SU-DHL-6 (cell line): ENCODE measurements at regions not wholly inside any gene's neighbourhood (a gene's known extent, or its start where the extent isn't known, plus 50 kb on each side); places are given as distances from the start of the nearest gene placed in this dataset.

Source experiments
- H2AFZ ChIP-seq: fragments of 200-600 bp; sonication (generic); 2 replicates; pipeline ENCODE4 v1.6.1; 2014; ENCODE audit warnings: low read depth, mild to moderate bottlenecking, moderate library complexity, mixed read lengths, antibody characterized with exemption, low read length; ENCODE audit not compliant: severe bottlenecking
- H3F3A ChIP-seq: fragments of 200-600 bp; shearing (Covaris generic); 2 replicates; pipeline ENCODE4 v1.6.0; 2016; ENCODE audit warnings: antibody characterized with exemption, mild to moderate bottlenecking; ENCODE audit not compliant: insufficient read depth
- H3K27ac ChIP-seq: fragments of 200-600 bp; sonication (generic); 2 replicates; pipeline ENCODE4 v1.5.1; 2016; ENCODE audit warnings: low read depth, mild to moderate bottlenecking, low read length, moderate library complexity, mixed read lengths
- H3K27me3 ChIP-seq: fragments of 200-600 bp; sonication (generic), shearing (Covaris generic); 2 replicates; pipeline ENCODE4 v1.6.0; 2014; ENCODE audit warnings: mild to moderate bottlenecking, low read length
- H3K36me3 ChIP-seq: fragments of 200-600 bp; sonication (generic); 2 replicates; pipeline ENCODE4 v1.6.1; 2014; ENCODE audit warnings: mild to moderate bottlenecking, low read length, mixed read lengths
- H3K4me2 ChIP-seq: fragments of 300-600, 200-600 bp; shearing (Covaris generic), sonication (generic); 2 replicates; pipeline ENCODE4 v1.6.0; 2014; ENCODE audit warnings: low read length, low read depth, mild to moderate bottlenecking; ENCODE audit not compliant: poor library complexity, severe bottlenecking
- H3K4me3 ChIP-seq: fragments of 200-600 bp; sonication (generic); 2 replicates; pipeline ENCODE4 v1.5.1; 2014; ENCODE audit warnings: antibody characterized with exemption, low read length, mild to moderate bottlenecking, mixed read lengths; ENCODE audit not compliant: insufficient read depth, poor library complexity, severe bottlenecking
- H3K79me2 ChIP-seq: fragments of 200-600 bp; sonication (generic); 2 replicates; pipeline ENCODE4 v1.6.1; 2014; ENCODE audit warnings: mild to moderate bottlenecking, low read length, moderate library complexity; ENCODE audit not compliant: insufficient read depth
- H3K9ac ChIP-seq: fragments of 200-600 bp; sonication (generic); 2 replicates; pipeline ENCODE4 v1.7.0; 2014; ENCODE audit warnings: mild to moderate bottlenecking, low read length
- H3K9me2 ChIP-seq: fragments of 200-600 bp; sonication (generic); replicated peaks from 2 replicates; pipeline ENCODE4 v1.6.1; 2014; ENCODE audit warnings: low read length; ENCODE audit not compliant: insufficient read depth
- H3K9me3 ChIP-seq: fragments of 200-600 bp; sonication (generic); 2 replicates; pipeline ENCODE4 v1.6.1; 2014; ENCODE audit warnings: low read length, mixed read lengths; ENCODE audit not compliant: insufficient read depth
- H4K20me1 ChIP-seq: fragments of 200-600 bp; sonication (generic); 2 replicates; pipeline ENCODE4 v1.6.1; 2014; ENCODE audit warnings: low read depth, mild to moderate bottlenecking, antibody characterized with exemption, low read length, moderate library complexity, mixed read lengths
- CTCF ChIP-seq: fragments of 200-600 bp; sonication (generic); IDR thresholded peaks from one replicate; pipeline ENCODE4 v1.5.1; 2017; ENCODE audit warnings: antibody characterized with exemption, mild to moderate bottlenecking, low read length, moderate library complexity; ENCODE audit not compliant: insufficient read depth, poor library complexity, severe bottlenecking
- EZH2phosphoT487 ChIP-seq: fragments of 200-600 bp; sonication (generic), shearing (Covaris generic); conservative IDR thresholded peaks from 2 replicates; pipeline ENCODE4 v1.6.1; 2018; ENCODE audit warnings: mild to moderate bottlenecking, antibody characterized with exemption, low read length, moderate library complexity, mixed read lengths

DNA sequence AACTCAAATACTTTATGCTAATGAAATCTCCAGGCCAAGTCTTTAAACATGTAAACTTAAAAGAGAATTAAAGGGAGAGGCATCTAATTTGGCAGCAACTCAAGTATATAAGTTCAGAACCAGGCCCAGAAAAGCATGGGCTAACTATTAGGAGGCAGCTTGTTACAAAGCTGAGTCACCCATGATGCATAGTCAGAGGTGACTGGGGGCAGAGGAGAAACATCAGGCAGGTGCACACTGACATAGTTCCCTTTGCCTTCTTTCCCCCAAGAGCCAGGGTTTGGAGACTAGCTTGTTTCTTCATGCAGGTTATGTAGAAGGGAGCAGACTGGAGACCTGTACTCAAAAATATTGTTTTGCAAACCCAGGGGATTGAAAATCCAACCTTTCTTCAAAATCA is 619.0 kb downstream of the SOX6 start:
- no peaks in the 10 kb centered on the region for H3K79me2 ChIP-seq
- no peaks in the 10 kb centered on the region for H3K36me3 ChIP-seq
- no peaks in the 10 kb centered on the region for H3F3A ChIP-seq
- H3K4me3 ChIP-seq, result no peak overlapping the region
- H3K9me3 ChIP-seq, result no peaks in the 10 kb centered on the region
- H3K27me3 ChIP-seq, result no peaks in the 10 kb centered on the region
- H2AFZ ChIP-seq, result no peak overlapping the region
- no peak overlapping the region for H3K4me2 ChIP-seq
- no peak overlapping the region for H3K27ac ChIP-seq
- no peaks in the 10 kb centered on the region for H4K20me1 ChIP-seq
- no peak for TF ChIP-seq EZH2phosphoT487
- TF ChIP-seq CTCF, result no peak
- no peak overlapping the region for H3K9ac ChIP-seq
- H3K9me2 ChIP-seq, result no peaks in the 10 kb centered on the region

GRCh38 chr11:15738931-15739330 is 617.4 kb downstream of the SOX6 start:
- Histone ChIP-seq H3K27me3 (no peaks in the 10 kb centered on the region), H3K4me3 (no peak overlapping the region), H3K9me2 (no peaks in the 10 kb centered on the region), H2AFZ (no peak overlapping the region), H3K9me3 (no peaks in the 10 kb centered on the region), H3K79me2 (no peaks in the 10 kb centered on the region), H3K4me2 (no peak overlapping the region), H3F3A (no peaks in the 10 kb centered on the region), H3K9ac (no peak overlapping the region), H3K27ac (no peak overlapping the region), H3K36me3 (no peaks in the 10 kb centered on the region), H4K20me1 (no peaks in the 10 kb centered on the region)
- no peak for TF ChIP-seq CTCF
- no peak for TF ChIP-seq EZH2phosphoT487

GRCh38 chr11:15742626-15743519 is 613.5 kb downstream of the SOX6 start:
- Histone ChIP-seq H4K20me1 (no peaks in the 10 kb centered on the region), H3K4me3 (no peak overlapping the region), H3K9me2 (no peaks in the 10 kb centered on the region), H3F3A (no peaks in the 10 kb centered on the region), H3K4me2 (no peak overlapping the region), H3K9me3 (no peaks in the 10 kb centered on the region), H3K9ac (no peak overlapping the region), H3K36me3 (no peaks in the 10 kb centered on the region), H2AFZ (no peak overlapping the region), H3K27me3 (no peaks in the 10 kb centered on the region), H3K27ac (no peak overlapping the region), H3K79me2 (no peaks in the 10 kb centered on the region)
- no peak for TF ChIP-seq CTCF
- no peak for TF ChIP-seq EZH2phosphoT487
